HFF-Myc (cell line): ENCODE measurements at regions not wholly inside any gene's neighbourhood (a gene's known extent, or its start where the extent isn't known, plus 50 kb on each side); places are given as distances from the start of the nearest gene placed in this dataset.

Source experiments
- DNase-seq: peaks from one replicate; pipeline ENCODE4 v3.0.0-alpha.2; 2011; ENCODE audit warnings: low read depth; ENCODE audit errors: extremely low read depth
- H3K4me3 ChIP-seq: replicated peaks from 2 replicates; pipeline ENCODE4 v1.5.1; 2011; ENCODE audit warnings: low read depth, mild to moderate bottlenecking, control low read depth, low read length
- TF ChIP-seq, protein P1 (sequence below): IDR thresholded peaks from 2 replicates; pipeline ENCODE4 v1.5.1; 2012; ENCODE audit warnings: mild to moderate bottlenecking, low read depth, low read length, control low read depth; ENCODE audit errors: missing control alignments

DNA sequence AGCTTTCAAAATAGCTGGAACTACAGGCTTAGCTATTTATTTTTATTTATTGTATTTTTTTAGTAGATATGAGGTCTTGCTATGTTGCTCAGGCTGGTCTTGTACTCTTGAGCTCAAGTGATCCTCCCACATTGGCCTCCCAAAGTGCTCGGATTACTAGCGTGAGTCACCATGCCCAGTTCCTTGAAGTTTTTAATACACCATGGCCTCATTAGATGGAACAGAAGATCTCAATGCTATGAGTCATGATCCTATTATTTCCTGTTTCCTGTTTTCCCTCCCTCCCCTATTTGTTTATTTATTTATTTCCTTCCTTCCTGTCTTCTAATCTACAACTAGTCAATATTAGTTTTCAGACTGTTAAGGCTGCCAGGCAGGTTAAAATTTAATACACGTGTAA lies 309.0 kb downstream of the CMPK2 start:
- TF ChIP-seq, protein P1, sequence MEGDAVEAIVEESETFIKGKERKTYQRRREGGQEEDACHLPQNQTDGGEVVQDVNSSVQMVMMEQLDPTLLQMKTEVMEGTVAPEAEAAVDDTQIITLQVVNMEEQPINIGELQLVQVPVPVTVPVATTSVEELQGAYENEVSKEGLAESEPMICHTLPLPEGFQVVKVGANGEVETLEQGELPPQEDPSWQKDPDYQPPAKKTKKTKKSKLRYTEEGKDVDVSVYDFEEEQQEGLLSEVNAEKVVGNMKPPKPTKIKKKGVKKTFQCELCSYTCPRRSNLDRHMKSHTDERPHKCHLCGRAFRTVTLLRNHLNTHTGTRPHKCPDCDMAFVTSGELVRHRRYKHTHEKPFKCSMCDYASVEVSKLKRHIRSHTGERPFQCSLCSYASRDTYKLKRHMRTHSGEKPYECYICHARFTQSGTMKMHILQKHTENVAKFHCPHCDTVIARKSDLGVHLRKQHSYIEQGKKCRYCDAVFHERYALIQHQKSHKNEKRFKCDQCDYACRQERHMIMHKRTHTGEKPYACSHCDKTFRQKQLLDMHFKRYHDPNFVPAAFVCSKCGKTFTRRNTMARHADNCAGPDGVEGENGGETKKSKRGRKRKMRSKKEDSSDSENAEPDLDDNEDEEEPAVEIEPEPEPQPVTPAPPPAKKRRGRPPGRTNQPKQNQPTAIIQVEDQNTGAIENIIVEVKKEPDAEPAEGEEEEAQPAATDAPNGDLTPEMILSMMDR: no peak
- DNase-seq: peak; percentile 41
- H3K4me3 ChIP-seq: no peak overlapping the region

DNA sequence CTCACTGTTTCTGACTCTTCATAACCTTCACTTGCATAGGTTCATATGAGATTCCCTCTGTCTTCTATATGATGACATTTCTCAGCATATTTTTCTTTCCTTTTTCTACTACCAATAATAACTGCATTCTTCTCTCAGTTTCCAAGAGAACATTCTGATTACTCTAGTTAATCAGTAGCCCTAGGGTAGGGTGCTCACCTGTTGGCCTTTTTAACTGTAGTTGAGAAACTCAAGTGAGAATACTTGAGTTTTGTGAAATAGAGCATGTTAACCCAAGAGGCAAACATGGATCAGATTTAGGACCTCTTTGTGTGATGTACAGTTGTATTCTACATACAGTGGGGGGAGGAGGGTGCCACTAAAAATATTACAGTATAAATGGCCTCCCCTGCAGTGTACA lies 308.0 kb downstream of the CMPK2 start:
- H3K4me3 ChIP-seq: no peak overlapping the region
- no peak for DNase-seq
- TF ChIP-seq, protein P1: no peak

DNA sequence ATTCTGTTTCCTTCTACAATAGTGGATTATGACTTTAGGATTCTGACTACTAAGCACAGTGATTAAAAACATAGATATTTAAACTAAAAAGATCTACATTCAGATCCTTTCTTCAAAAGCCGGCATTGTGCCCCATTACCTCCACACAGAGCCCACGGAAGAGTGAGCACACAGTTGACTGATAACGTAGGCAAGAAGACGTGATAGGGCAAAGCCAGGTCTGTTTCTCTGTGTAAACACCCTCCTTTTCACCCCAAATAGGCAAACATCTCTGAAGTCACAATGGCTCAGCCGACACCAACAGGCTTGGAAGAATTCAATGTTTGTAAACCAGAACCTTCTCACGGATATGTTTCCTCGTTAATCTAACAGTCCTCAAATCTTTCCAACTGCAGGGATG lies 302.9 kb downstream of the CMPK2 start:
- no peak for DNase-seq
- TF ChIP-seq, protein P1: no peak
- H3K4me3 ChIP-seq: no peak overlapping the region

- no peak for DNase-seq
- TF ChIP-seq, protein P1: no peak
- H3K4me3 ChIP-seq: no peak overlapping the region
Observed at GRCh38 chr2:6564326-6564725, 301.4 kb downstream of the CMPK2 start.

- H3K4me3 ChIP-seq: no peak overlapping the region
- TF ChIP-seq, protein P1: no peak
- DNase-seq: no peak
Observed at GRCh38 chr2:6574121-6574520, 291.6 kb downstream of the CMPK2 start.

DNA sequence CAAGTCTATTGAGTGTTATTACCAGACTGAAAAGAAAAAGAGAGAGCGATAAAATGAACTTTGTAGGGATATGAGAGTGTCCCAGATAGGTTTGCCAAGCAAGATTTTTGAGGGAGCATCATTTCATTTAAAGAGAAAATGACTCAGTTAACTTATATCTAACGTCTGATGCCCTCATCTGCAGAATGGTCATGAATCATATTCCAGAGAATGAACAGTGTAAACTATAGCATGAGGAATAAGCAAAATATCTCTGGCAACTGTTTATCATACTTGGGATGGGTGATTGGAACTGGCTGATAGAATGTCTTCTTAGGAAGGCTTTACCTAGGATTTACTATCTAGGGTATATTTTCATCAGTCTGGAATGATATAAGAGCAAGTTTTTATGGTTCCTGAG lies 289.4 kb downstream of the CMPK2 start:
- no peak for DNase-seq
- TF ChIP-seq, protein P1: no peak
- no peak overlapping the region for H3K4me3 ChIP-seq

- no peak overlapping the region for H3K4me3 ChIP-seq
- TF ChIP-seq, protein P1: no peak
- DNase-seq: no peak
Observed at GRCh38 chr2:6577960-6578359, 287.7 kb downstream of the CMPK2 start.
